HG02973 (cell line): ENCODE measurements at regions not wholly inside any gene's neighbourhood (a gene's known extent, or its start where the extent isn't known, plus 50 kb on each side); places are given as distances from the start of the nearest gene placed in this dataset.
"Not testable (repeated sequence)": the region's sequence is repeated elsewhere in the genome, so short reads cannot be mapped to it uniquely, and the experiment has no call there.

Experiments used
- ATAC-seq: cut with Tn5 transposase; IDR thresholded peaks from one replicate; pipeline ENCODE4 v1.9.1; 2021; ENCODE audit warnings: moderate library complexity; ENCODE audit not compliant: unreplicated experiment

- no peak for ATAC-seq
Observed at GRCh38 chr5:163569284-163569683, 63.9 kb downstream of the MAT2B start.

GRCh38 chr5:163571744-163572143 is 66.3 kb downstream of the MAT2B start:
- no peak for ATAC-seq

- ATAC-seq = no peak
Observed at GRCh38 chr5:163574472-163575440, 69.3 kb downstream of the MAT2B start.

GRCh38 chr5:163578652-163579051 is 73.2 kb downstream of the MAT2B start:
- ATAC-seq = no peak

GRCh38 chr5:163579729-163580128 is 74.3 kb downstream of the MAT2B start:
- no peak for ATAC-seq

- no peak for ATAC-seq
Observed at GRCh38 chr5:163580516-163580915, 75.1 kb downstream of the MAT2B start.

- ATAC-seq = not testable (repeated sequence)
Observed at GRCh38 chr5:163583491-163584153, 78.2 kb downstream of the MAT2B start.

- ATAC-seq = no peak
Observed at GRCh38 chr5:163585206-163585605, 79.8 kb downstream of the MAT2B start.

- no peak for ATAC-seq
Observed at GRCh38 chr5:163586531-163586956, 81.1 kb downstream of the MAT2B start.

- ATAC-seq = no peak
Observed at GRCh38 chr5:163594951-163595350, 89.5 kb downstream of the MAT2B start.

- ATAC-seq = no peak
Observed at GRCh38 chr5:163595932-163596607, 90.7 kb downstream of the MAT2B start.

- ATAC-seq = no peak
Observed at GRCh38 chr5:163596608-163597315, 91.3 kb downstream of the MAT2B start.

- no peak for ATAC-seq
Observed at GRCh38 chr5:163604013-163604412, 98.6 kb downstream of the MAT2B start.

GRCh38 chr5:163607256-163607655 is 101.8 kb downstream of the MAT2B start:
- no peak for ATAC-seq

GRCh38 chr5:163608621-163609020 is 103.2 kb downstream of the MAT2B start:
- no peak for ATAC-seq

- no peak for ATAC-seq
Observed at GRCh38 chr5:163609910-163610309, 104.5 kb downstream of the MAT2B start.

- ATAC-seq = no peak
Observed at GRCh38 chr5:163612358-163613149, 107.1 kb downstream of the MAT2B start.

- no peak for ATAC-seq
Observed at GRCh38 chr5:163613150-163613442, 107.7 kb downstream of the MAT2B start.

- no peak for ATAC-seq
Observed at GRCh38 chr5:163614787-163615186, 109.4 kb downstream of the MAT2B start.

GRCh38 chr5:163619273-163619934 is 114.0 kb downstream of the MAT2B start:
- ATAC-seq = no peak
